GM10248 (cell line): ENCODE measurements at regions not wholly inside any gene's neighbourhood (a gene's known extent, or its start where the extent isn't known, plus 50 kb on each side); places are given as distances from the start of the nearest gene placed in this dataset.

ENCODE experiments used
- CTCF ChIA-PET: fragments of 300-600 bp; sonication (Branson Sonifier 250); formaldehyde crosslinking; extraction: SDS; loops from one replicate; lab custom pipeline; 2021; ENCODE audit warnings: antibody characterized with exemption; lab: Yijun Ruan, JAX
- POLR2A ChIA-PET: fragments of 350-650 bp; sonication (Branson Sonifier 250); formaldehyde crosslinking; extraction: SDS; loops from one replicate; lab custom pipeline; 2020; ENCODE audit warnings: antibody characterized with exemption; lab: Yijun Ruan, JAX
- DNase-seq: peaks from one replicate; pipeline ENCODE4 v3.0.0; 2012; ENCODE audit errors: extremely low spot score
- TF ChIP-seq, protein P1 (sequence below): IDR thresholded peaks from 2 replicates; pipeline ENCODE4 v1.5.1; 2012; ENCODE audit warnings: mild to moderate bottlenecking, low read depth; ENCODE audit errors: extremely low read depth, missing control alignments, control extremely low read depth

DNA sequence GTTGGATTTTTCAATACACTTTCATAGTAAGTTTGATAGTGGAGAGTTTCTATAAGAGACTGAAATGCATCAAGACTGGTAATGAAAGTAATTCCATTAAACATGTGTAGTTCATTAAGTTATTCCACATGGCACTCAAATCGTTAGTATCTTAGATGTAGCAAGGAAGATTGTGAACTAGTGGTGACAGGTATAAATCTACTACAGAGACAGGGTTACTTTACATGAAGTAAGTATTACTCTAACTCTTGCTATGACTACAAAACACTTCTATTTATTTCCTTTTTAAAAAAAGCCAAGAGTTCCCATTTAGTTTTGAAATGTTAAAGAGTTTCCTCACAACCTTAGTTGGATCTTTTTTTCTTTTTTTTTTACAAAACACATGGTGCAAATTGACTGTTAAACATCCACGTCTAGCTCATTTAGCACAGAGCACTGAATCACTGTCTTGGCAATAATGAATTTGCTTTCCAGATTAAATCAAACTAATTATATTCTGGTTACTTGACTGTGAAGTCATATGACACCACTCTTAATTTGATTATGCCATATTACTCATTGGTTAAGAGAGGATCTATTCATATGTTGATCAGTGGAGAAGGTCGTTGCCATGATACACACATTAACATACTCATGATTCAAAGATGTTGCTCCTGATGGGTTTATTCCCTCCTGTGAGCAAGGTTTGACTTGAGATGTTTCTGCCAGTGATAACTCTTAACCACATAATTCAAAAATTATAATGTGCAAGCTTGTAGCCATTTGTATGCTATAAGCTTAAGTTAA lies 644.8 kb downstream of the EFNA5 start:
- no peak for DNase-seq
- ChIA-PET POLR2A (no interaction called here), CTCF (interaction anchor here (1.3 kb wide), 1 partner anchor 15 kb away, joined by 3 read pairs; no protein-coding TSS in a partner anchor)
- TF ChIP-seq, protein P1, sequence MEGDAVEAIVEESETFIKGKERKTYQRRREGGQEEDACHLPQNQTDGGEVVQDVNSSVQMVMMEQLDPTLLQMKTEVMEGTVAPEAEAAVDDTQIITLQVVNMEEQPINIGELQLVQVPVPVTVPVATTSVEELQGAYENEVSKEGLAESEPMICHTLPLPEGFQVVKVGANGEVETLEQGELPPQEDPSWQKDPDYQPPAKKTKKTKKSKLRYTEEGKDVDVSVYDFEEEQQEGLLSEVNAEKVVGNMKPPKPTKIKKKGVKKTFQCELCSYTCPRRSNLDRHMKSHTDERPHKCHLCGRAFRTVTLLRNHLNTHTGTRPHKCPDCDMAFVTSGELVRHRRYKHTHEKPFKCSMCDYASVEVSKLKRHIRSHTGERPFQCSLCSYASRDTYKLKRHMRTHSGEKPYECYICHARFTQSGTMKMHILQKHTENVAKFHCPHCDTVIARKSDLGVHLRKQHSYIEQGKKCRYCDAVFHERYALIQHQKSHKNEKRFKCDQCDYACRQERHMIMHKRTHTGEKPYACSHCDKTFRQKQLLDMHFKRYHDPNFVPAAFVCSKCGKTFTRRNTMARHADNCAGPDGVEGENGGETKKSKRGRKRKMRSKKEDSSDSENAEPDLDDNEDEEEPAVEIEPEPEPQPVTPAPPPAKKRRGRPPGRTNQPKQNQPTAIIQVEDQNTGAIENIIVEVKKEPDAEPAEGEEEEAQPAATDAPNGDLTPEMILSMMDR, result no peak

DNA sequence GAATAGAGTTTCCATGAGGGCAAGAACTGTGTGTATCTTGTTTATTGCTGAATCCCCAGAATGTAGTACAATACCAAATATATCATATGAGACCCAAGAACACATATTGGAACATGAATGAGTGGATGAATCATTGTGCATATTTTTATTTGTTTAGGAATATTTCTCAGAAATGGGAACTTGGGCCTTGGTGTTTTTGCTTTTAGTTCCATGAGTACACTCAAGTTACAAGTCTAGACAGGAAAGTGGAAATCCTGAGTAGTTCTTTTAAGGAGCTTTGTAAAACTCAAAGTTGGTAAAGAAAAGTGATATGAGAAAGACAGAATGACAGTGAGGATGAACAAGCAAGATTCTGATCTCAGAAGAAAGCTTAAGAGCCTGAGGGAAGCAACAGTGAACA lies 647.0 kb downstream of the EFNA5 start:
- ChIA-PET CTCF (interaction anchor here (1.1 kb wide), 1 partner anchor 12 kb away, joined by 6 read pairs; no protein-coding TSS in a partner anchor), POLR2A (no interaction called here)
- no peak for DNase-seq
- TF ChIP-seq, protein P1, result no peak

DNA sequence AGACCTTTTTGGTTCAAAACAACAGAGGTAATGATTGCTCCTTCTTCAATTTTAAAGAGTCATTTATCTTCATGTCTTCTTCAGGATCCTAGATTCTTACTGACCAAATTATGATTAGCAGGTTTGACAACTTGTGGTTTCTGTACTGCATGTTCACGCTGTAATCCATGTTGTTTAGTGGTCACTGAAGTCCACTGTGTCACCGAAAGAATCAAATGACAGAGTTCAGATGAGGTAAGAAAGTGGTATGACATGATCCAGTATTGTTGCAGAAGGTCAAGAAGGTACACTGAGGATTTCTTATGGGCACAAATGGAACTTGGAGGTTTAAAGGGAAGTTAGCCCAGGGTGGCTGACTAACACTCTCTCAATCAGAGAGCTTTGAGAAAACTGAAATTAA lies 649.2 kb downstream of the EFNA5 start:
- CTCF ChIA-PET, result no interaction called here
- TF ChIP-seq, protein P1, result no peak
- POLR2A ChIA-PET, result no interaction called here
- DNase-seq, result no peak

DNA sequence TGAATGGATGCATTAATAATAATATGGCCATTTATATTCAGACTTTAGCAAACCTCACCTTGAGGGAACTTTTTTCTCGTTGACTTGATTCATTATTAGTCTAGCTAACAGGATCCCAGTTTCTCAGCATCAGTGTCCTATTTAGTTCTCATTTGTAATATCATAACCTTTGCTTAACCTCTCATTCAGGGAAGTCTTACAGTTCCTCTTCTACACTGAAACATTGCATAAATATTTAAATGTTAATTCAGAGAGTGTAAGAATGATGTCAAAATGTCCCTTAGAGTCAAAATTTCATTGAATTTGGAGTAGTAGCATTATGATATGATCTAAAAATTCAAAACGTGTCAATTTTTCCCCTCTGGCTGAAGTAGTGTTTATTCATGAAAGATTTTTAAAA lies 650.1 kb downstream of the EFNA5 start:
- no peak for DNase-seq
- CTCF ChIA-PET, result no interaction called here
- TF ChIP-seq, protein P1, result no peak
- POLR2A ChIA-PET, result no interaction called here

GRCh38 chr5:107017616-107018015 lies 653.1 kb downstream of the EFNA5 start:
- no peak for DNase-seq
- TF ChIP-seq, protein P1, result no peak
- CTCF ChIA-PET, result no interaction called here
- POLR2A ChIA-PET, result no interaction called here

DNA sequence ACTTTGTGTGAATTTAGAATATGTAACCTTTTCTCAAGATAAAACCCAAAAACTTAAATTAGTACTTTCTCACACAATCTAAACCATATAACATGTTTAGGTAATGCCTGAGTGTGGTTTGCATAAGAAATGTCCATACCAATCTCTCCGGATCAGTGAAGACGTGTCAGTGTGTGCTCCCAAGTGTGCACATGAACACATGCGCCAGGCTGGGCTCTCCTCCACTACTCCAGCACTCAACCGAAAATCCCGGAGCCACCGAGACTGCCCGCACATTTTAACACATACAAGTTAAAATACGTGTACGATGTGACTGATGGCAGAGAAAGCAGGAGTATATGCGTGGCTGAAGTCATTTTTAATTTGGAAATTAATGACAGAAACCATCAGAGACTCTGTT lies 658.4 kb downstream of the EFNA5 start:
- TF ChIP-seq, protein P1, result no peak
- ChIA-PET POLR2A (no interaction called here), CTCF (no interaction called here)
- no peak for DNase-seq
